GM12878 (cell line): ENCODE measurements at regions not wholly inside any gene's neighbourhood (a gene's known extent, or its start where the extent isn't known, plus 50 kb on each side); places are given as distances from the start of the nearest gene placed in this dataset.

Experiments used
- CHD1 ChIP-seq: IDR thresholded peaks from 2 replicates; pipeline ENCODE4 v1.6.1; 2012; ENCODE audit warnings: low read depth, low read length, improper control_type of control experiment
- IRF3 ChIP-seq: fragments of 450-650 bp; IDR thresholded peaks from 2 replicates; pipeline ENCODE4 v1.6.1; 2014; ENCODE audit warnings: mild to moderate bottlenecking
- MAX ChIP-seq: IDR thresholded peaks from 2 replicates; pipeline ENCODE4 v1.6.1; 2012; ENCODE audit warnings: low read depth, low read length, improper control_type of control experiment
- POLR2A ChIP-seq: IDR thresholded peaks from 2 replicates; pipeline ENCODE4 v1.6.1; 2011; ENCODE audit warnings: low read depth, mild to moderate bottlenecking, low read length
- POLR2AphosphoS2 ChIP-seq: IDR thresholded peaks from 2 replicates; pipeline ENCODE4 v1.6.1; 2011; ENCODE audit warnings: low read depth, mild to moderate bottlenecking, low read length, improper control_type of control experiment, moderate library complexity
- YY1 ChIP-seq: IDR thresholded peaks from 2 replicates; pipeline ENCODE4 v1.6.1; 2011; ENCODE audit warnings: low read depth, mild to moderate bottlenecking, low read length
- TF ChIP-seq, protein P1 (sequence below), 3 experiments: IDR thresholded peaks in 2 of 3; conservative IDR thresholded peaks in 1 of 3; 2 replicates each; pipeline ENCODE4 v1.5.1; 2011; ENCODE audit warnings: low read depth in 3 of 3, low read length in 3 of 3, mild to moderate bottlenecking in 3 of 3, control low read depth in 2 of 3, moderate library complexity in 2 of 3, inconsistent platforms in 1 of 3, mixed read lengths in 1 of 3; ENCODE audit not compliant: control insufficient read depth in 2 of 3, insufficient read depth in 1 of 3; ENCODE audit errors: extremely low read depth in 1 of 3
- TF ChIP-seq, protein P2 (sequence below): IDR thresholded peaks from 2 replicates; pipeline ENCODE4 v1.6.1; 2012; ENCODE audit warnings: improper control_type of control experiment, low read depth, low read length; ENCODE audit not compliant: insufficient replicate concordance

GRCh38 chr18:46297621-46298020 lies 193.4 kb downstream of the HAUS1 start:
- TF ChIP-seq POLR2A = no peak
- TF ChIP-seq MAX = no peak
- no peak for TF ChIP-seq CHD1
- TF ChIP-seq, protein P1, sequence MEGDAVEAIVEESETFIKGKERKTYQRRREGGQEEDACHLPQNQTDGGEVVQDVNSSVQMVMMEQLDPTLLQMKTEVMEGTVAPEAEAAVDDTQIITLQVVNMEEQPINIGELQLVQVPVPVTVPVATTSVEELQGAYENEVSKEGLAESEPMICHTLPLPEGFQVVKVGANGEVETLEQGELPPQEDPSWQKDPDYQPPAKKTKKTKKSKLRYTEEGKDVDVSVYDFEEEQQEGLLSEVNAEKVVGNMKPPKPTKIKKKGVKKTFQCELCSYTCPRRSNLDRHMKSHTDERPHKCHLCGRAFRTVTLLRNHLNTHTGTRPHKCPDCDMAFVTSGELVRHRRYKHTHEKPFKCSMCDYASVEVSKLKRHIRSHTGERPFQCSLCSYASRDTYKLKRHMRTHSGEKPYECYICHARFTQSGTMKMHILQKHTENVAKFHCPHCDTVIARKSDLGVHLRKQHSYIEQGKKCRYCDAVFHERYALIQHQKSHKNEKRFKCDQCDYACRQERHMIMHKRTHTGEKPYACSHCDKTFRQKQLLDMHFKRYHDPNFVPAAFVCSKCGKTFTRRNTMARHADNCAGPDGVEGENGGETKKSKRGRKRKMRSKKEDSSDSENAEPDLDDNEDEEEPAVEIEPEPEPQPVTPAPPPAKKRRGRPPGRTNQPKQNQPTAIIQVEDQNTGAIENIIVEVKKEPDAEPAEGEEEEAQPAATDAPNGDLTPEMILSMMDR (IDR thresholded peaks at IDR 0.05 in 2 of 3, conservative IDR thresholded peaks at IDR 0.05 in 1 of 3; ENCODE audit: control insufficient read depth in 2 of 3, extremely low read depth in 1 of 3, insufficient read depth in 1 of 3, low read depth in 3 of 3, low read length in 3 of 3) = no peak
- no peak for TF ChIP-seq IRF3
- no peak for TF ChIP-seq POLR2AphosphoS2
- TF ChIP-seq, protein P2, sequence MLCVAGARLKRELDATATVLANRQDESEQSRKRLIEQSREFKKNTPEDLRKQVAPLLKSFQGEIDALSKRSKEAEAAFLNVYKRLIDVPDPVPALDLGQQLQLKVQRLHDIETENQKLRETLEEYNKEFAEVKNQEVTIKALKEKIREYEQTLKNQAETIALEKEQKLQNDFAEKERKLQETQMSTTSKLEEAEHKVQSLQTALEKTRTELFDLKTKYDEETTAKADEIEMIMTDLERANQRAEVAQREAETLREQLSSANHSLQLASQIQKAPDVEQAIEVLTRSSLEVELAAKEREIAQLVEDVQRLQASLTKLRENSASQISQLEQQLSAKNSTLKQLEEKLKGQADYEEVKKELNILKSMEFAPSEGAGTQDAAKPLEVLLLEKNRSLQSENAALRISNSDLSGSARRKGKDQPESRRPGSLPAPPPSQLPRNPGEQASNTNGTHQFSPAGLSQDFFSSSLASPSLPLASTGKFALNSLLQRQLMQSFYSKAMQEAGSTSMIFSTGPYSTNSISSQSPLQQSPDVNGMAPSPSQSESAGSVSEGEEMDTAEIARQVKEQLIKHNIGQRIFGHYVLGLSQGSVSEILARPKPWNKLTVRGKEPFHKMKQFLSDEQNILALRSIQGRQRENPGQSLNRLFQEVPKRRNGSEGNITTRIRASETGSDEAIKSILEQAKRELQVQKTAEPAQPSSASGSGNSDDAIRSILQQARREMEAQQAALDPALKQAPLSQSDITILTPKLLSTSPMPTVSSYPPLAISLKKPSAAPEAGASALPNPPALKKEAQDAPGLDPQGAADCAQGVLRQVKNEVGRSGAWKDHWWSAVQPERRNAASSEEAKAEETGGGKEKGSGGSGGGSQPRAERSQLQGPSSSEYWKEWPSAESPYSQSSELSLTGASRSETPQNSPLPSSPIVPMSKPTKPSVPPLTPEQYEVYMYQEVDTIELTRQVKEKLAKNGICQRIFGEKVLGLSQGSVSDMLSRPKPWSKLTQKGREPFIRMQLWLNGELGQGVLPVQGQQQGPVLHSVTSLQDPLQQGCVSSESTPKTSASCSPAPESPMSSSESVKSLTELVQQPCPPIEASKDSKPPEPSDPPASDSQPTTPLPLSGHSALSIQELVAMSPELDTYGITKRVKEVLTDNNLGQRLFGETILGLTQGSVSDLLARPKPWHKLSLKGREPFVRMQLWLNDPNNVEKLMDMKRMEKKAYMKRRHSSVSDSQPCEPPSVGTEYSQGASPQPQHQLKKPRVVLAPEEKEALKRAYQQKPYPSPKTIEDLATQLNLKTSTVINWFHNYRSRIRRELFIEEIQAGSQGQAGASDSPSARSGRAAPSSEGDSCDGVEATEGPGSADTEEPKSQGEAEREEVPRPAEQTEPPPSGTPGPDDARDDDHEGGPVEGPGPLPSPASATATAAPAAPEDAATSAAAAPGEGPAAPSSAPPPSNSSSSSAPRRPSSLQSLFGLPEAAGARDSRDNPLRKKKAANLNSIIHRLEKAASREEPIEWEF = no peak
- no peak for TF ChIP-seq YY1
